Testis (tissue), 2 donors: ENCODE measurements at regions not wholly inside any gene's neighbourhood (a gene's known extent, or its start where the extent isn't known, plus 50 kb on each side); places are given as distances from the start of the nearest gene placed in this dataset.

Source experiments
- POLR2A ChIP-seq: fragments of 450-650 bp; IDR thresholded peaks from one replicate; pipeline ENCODE4 v1.6.1; 2017; ENCODE audit warnings: antibody characterized with exemption, mild to moderate bottlenecking, moderate library complexity
- TF ChIP-seq, protein P1 (sequence below), 3 experiments: fragments of 450-650 bp in 2 of 3; fragments of 200-600 bp in 1 of 3; sonication (generic) in 1 of 3; IDR thresholded peaks; one replicate each; pipeline ENCODE4 v1.5.1; 2016 to 2019; ENCODE audit warnings: antibody characterized with exemption in 3 of 3, mild to moderate bottlenecking in 2 of 3, moderate library complexity in 1 of 3

DNA sequence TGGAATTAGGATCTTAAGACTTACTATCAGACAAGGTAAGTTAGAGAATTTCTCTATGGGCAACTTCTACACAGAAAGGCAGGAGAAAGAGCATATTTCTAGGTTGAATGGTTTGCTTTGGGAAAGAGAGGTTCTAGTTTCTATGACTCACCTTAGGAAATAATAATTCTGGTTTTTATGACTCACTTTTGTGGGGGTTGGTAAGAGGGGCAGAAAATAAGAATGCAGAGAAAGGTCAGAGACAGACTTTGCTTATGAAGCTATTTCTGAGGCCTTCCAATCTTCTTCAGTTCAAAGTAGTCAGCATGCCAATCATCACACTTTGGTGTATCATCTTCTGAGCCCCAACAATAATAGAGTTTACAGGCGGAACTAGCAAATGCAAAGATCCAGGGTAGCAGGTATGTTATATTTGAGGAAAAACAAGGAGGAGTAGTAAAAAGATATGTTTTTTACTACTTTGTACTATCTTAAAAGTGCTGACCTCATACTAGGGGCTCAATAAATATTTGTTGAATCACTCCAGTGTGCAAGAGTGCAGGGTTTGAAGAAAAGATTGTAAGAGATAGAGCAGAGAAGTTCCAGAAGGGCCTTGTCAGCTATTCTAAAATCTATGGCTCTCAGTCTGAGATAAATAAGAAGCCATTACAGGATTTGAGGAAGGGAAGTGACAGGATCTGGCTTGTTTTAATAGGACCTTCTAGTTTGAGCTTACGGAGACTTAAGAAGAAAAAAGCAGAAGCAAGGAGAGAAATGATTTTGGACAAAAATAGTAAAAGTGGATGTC lies 56.7 kb upstream of the LRFN5 start:
- TF ChIP-seq, protein P1, sequence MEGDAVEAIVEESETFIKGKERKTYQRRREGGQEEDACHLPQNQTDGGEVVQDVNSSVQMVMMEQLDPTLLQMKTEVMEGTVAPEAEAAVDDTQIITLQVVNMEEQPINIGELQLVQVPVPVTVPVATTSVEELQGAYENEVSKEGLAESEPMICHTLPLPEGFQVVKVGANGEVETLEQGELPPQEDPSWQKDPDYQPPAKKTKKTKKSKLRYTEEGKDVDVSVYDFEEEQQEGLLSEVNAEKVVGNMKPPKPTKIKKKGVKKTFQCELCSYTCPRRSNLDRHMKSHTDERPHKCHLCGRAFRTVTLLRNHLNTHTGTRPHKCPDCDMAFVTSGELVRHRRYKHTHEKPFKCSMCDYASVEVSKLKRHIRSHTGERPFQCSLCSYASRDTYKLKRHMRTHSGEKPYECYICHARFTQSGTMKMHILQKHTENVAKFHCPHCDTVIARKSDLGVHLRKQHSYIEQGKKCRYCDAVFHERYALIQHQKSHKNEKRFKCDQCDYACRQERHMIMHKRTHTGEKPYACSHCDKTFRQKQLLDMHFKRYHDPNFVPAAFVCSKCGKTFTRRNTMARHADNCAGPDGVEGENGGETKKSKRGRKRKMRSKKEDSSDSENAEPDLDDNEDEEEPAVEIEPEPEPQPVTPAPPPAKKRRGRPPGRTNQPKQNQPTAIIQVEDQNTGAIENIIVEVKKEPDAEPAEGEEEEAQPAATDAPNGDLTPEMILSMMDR (IDR thresholded peaks at IDR 0.05) = no peak
- no peak for TF ChIP-seq POLR2A
